K562 (cell line): ENCODE measurements at regions not wholly inside any gene's neighbourhood (a gene's known extent, or its start where the extent isn't known, plus 50 kb on each side); places are given as distances from the start of the nearest gene placed in this dataset.

Source experiments
- ATAC-seq: fragments of 200-7000 bp; cut with Tn5 transposase; 3 replicates; pipeline ENCODE4 v1.9.1; 2020; ENCODE audit warnings: moderate library complexity
- BruUV-seq: library from RNA; stranded (reverse); fragments of 400-500 nt; replicated peaks from 2 replicates; lab custom pipeline; 2021; lab: Mats Ljungman, UMichigan
- CTCF ChIA-PET: fragments of 300-600 bp; formaldehyde crosslinking; extraction: SDS; loops from one replicate; lab custom pipeline; 2021; ENCODE audit warnings: low intra/inter-chr PET ratio; lab: Yijun Ruan, JAX
- POLR2A ChIA-PET: fragments of 300-600, 350-650 bp; sonication (Branson Sonifier 250); formaldehyde crosslinking; extraction: SDS; loops from one replicate; lab custom pipeline; 2021; ENCODE audit warnings: antibody characterized with exemption, inconsistent platforms; lab: Yijun Ruan, JAX
- DNase-seq, 4 experiments: peaks; one replicate each; pipeline versions ENCODE4 v3.0.0 to v3.0.0-alpha.2; 2011 to 2018; ENCODE audit warnings: low spot score in 3 of 4, mixed read lengths in 3 of 4; ENCODE audit errors: extremely low read depth in 1 of 4
- FAIRE-seq: peaks from 2 replicates; lab custom pipeline; 2011; peaks lifted over from hg19 to GRCh38; lab: Jason Lieb, UNC
- H2AFZ ChIP-seq: 2 replicates; pipeline ENCODE4 v1.6.0; 2011; ENCODE audit warnings: low read depth, low read length, control low read depth, inconsistent platforms
- H3K27ac ChIP-seq: fragments of 200-600 bp; 3 replicates; pipeline ENCODE4 v1.8.0; 2011; ENCODE audit warnings: low read depth, mild to moderate bottlenecking, control low read depth, inconsistent platforms, low read length, moderate library complexity, mixed read lengths; ENCODE audit errors: extremely low read depth
- H3K27me3 ChIP-seq, 2 experiments: fragments of 300-600 bp in 1 of 2; 2 replicates in 1 of 2; 3 replicates in 1 of 2; pipeline versions ENCODE4 v1.6.0 to v1.8.0; 2011; ENCODE audit warnings: inconsistent platforms in 2 of 2, low read length in 2 of 2, mild to moderate bottlenecking in 1 of 2, mixed read lengths in 1 of 2, moderate library complexity in 1 of 2; ENCODE audit not compliant: control insufficient read depth in 2 of 2, insufficient read depth in 2 of 2
- H3K36me3 ChIP-seq: fragments of 300-600 bp; 3 replicates; pipeline ENCODE4 v1.8.0; 2011; ENCODE audit warnings: mild to moderate bottlenecking, low read length, inconsistent platforms; ENCODE audit not compliant: control insufficient read depth, insufficient read depth
- H3K4me1 ChIP-seq, 2 experiments: fragments of 200-600 bp in 1 of 2; replicated peaks in 1 of 2; 2 replicates in 1 of 2; 3 replicates in 1 of 2; pipeline versions ENCODE4 v1.5.1 to v1.8.0; 2011; ENCODE audit warnings: inconsistent platforms in 2 of 2, low read length in 2 of 2, mild to moderate bottlenecking in 1 of 2, mixed read lengths in 1 of 2, moderate library complexity in 1 of 2; ENCODE audit not compliant: control insufficient read depth in 2 of 2, insufficient read depth in 2 of 2
- H3K4me2 ChIP-seq: 2 replicates; pipeline ENCODE4 v1.6.1; 2011; ENCODE audit warnings: low read length, control low read depth, inconsistent platforms, mixed read lengths; ENCODE audit not compliant: insufficient read depth
- H3K4me3 ChIP-seq: fragments of 200-600 bp; sonication (generic), shearing (Covaris generic); 2 replicates; pipeline ENCODE4 v1.5.1; 2016; ENCODE audit warnings: control low read depth, inconsistent platforms
- H3K79me2 ChIP-seq: fragments of 200-600 bp; 3 replicates; pipeline ENCODE4 v1.8.0; 2011; ENCODE audit warnings: low read length, inconsistent platforms; ENCODE audit not compliant: control insufficient read depth, insufficient read depth
- H3K9ac ChIP-seq, 2 experiments: 2 replicates each; pipeline versions ENCODE4 v1.6.0 to v1.6.1; 2011; ENCODE audit warnings: low read depth in 2 of 2, low read length in 2 of 2, control low read depth in 1 of 2, inconsistent platforms in 1 of 2, mild to moderate bottlenecking in 1 of 2, mixed read lengths in 1 of 2; ENCODE audit not compliant: insufficient read depth in 1 of 2
- H3K9me1 ChIP-seq: one replicate; pipeline ENCODE4 v1.6.0; 2011; ENCODE audit warnings: inconsistent platforms, mild to moderate bottlenecking, low read length, moderate library complexity; ENCODE audit not compliant: control insufficient read depth, insufficient read depth
- H3K9me3 ChIP-seq: replicated peaks from 2 replicates; pipeline ENCODE4 v1.5.1; 2011; ENCODE audit warnings: low read depth, low read length, inconsistent platforms; ENCODE audit not compliant: control insufficient read depth, insufficient read depth
- H4K20me1 ChIP-seq: replicated peaks from 2 replicates; pipeline ENCODE4 v1.6.1; 2011; ENCODE audit warnings: low read length, inconsistent platforms, mixed read lengths; ENCODE audit not compliant: control insufficient read depth, insufficient read depth
- ASH1L ChIP-seq: fragments of 450-650 bp; IDR thresholded peaks from 2 replicates; pipeline ENCODE4 v1.6.1; 2018; ENCODE audit warnings: borderline replicate concordance, mild to moderate bottlenecking, low read depth; ENCODE audit not compliant: partially characterized antibody
- BCLAF1 ChIP-seq, 2 experiments: fragments of 450-650 bp in 1 of 2; IDR thresholded peaks; 2 replicates each; pipeline ENCODE4 v1.6.1; 2011 to 2017; ENCODE audit warnings: low read depth in 2 of 2, antibody characterized with exemption in 1 of 2, borderline replicate concordance in 1 of 2, low read length in 1 of 2, mild to moderate bottlenecking in 1 of 2, mixed read lengths in 1 of 2; ENCODE audit not compliant: control insufficient read depth in 1 of 2
- CBX2 ChIP-seq: fragments of 200-600 bp; sonication (generic); IDR thresholded peaks from one replicate; pipeline ENCODE4 v1.6.1; 2012; ENCODE audit warnings: mild to moderate bottlenecking, low read length, inconsistent platforms; ENCODE audit not compliant: insufficient read depth, poor library complexity, severe bottlenecking
- E2F1 ChIP-seq: sonication (generic); formaldehyde crosslinking; IDR thresholded peaks from 2 replicates; pipeline ENCODE4 v1.8.1; 2023; ENCODE audit warnings: mild to moderate bottlenecking, missing genetic modification reagents, moderate library complexity
- E4F1 ChIP-seq: fragments of 250-450 bp; sonication (Bioruptor Pico); IDR thresholded peaks from 2 replicates; pipeline ENCODE4 v1.5.0; 2021; ENCODE audit warnings: mild to moderate bottlenecking, borderline replicate concordance
- ID3 ChIP-seq, 2 experiments: fragments of 250-450 bp in 1 of 2; fragments of 450-650 bp in 1 of 2; sonication (Bioruptor Pico) in 1 of 2; IDR thresholded peaks; 2 replicates each; pipeline versions ENCODE4 v1.6.1 to v1.8.0; 2016 to 2021; ENCODE audit warnings: mild to moderate bottlenecking in 2 of 2, moderate library complexity in 2 of 2, missing compliant biosample characterization in 1 of 2, missing genetic modification characterization in 1 of 2
- ILF3 ChIP-seq: fragments of 450-650 bp; IDR thresholded peaks from 2 replicates; pipeline ENCODE4 v1.6.1; 2018; ENCODE audit warnings: antibody characterized with exemption, mild to moderate bottlenecking, moderate library complexity, borderline replicate concordance
- NEUROD1 ChIP-seq: fragments of 150-350 bp; IDR thresholded peaks from 2 replicates; pipeline ENCODE4 v1.6.1; 2014; ENCODE audit warnings: borderline replicate concordance, low read length, low read depth; ENCODE audit not compliant: partially characterized antibody
- ZNF146 ChIP-seq: IDR thresholded peaks from one replicate; pipeline ENCODE4 v1.6.1; 2018; ENCODE audit warnings: missing compliant biosample characterization; ENCODE audit not compliant: unreplicated experiment
- ZNF280A ChIP-seq: fragments of 450-650 bp; IDR thresholded peaks from 2 replicates; pipeline ENCODE4 v1.6.1; 2018; ENCODE audit warnings: mild to moderate bottlenecking, low read depth; ENCODE audit not compliant: partially characterized antibody
- ZNF551 ChIP-seq: fragments of 250-450 bp; sonication (Bioruptor Pico); IDR thresholded peaks from 2 replicates; pipeline ENCODE4 v1.5.0; 2021; ENCODE audit warnings: mild to moderate bottlenecking, moderate library complexity
- ZNF584 ChIP-seq: fragments of 200-800 bp; sonication (Bioruptor generic); IDR thresholded peaks from 2 replicates; pipeline ENCODE4 v1.6.1; 2016; ENCODE audit warnings: low read depth, mild to moderate bottlenecking, missing genetic modification characterization, missing compliant biosample characterization
- WGBS: fragments of 100-300 bp; shearing (Covaris generic); methylation state at CpG from one replicate; pipeline ENCODE4 v1.1.6; 2016; ENCODE audit warnings: low coverage, mixed read lengths; ENCODE audit not compliant: insufficient coverage; ENCODE audit errors: missing lambda C conversion rate; 5-methylcytosine and 5-hydroxymethylcytosine counted together
- in situ Hi-C: fragments of 300-500 bp; cut with MboI; formaldehyde crosslinking; loops from 4 replicates; pipeline ENCODE4 v1.15.0; 2018; ENCODE audit warnings: inconsistent platforms, mixed read lengths
- intact Hi-C: fragments of 100-400 bp; cut with micrococcal nuclease; formaldehyde crosslinking; loops from 2 replicates; pipeline ENCODE4 v1.14.2; 2022

- Histone ChIP-seq H3K36me3 (no peaks in the 10 kb centered on the region), H2AFZ (no peak overlapping the region), H3K79me2 (no peaks in the 10 kb centered on the region), H3K4me2 (no peak overlapping the region), H3K4me3 (no peak overlapping the region), H3K9me3 (no peaks in the 10 kb centered on the region), H4K20me1 (no peaks in the 10 kb centered on the region), H3K27ac (no peak overlapping the region), H3K27me3 (peaks cover 37 to 59% of the 10 kb centered on the region in 2 experiments), H3K4me1 (peaks cover 0 to 6% of the 10 kb centered on the region in 2 experiments; a peak in 1 of 5 replicates), H3K9me1 (no peaks in the 10 kb centered on the region), H3K9ac (no peak overlapping the region)
- ChIA-PET POLR2A (no interaction called here), CTCF (no interaction called here)
- DNase-seq (no peak), ATAC-seq (no peak), FAIRE-seq (no peak)
- intact Hi-C loops (no loop called here), in situ Hi-C loops (no loop called here)
- BruUV-seq, result no TSS peak
- under 1% methylated on average over 11 of the region's 11 CpGs for WGBS
- TF ChIP-seq ZNF280A (no peak), ZNF584 (no peak), NEUROD1 (no peak), ZNF551 (CRISPR knock-in tag) (no peak), E2F1 (CRISPR knock-in tag) (no peak), CBX2 (no peak), ASH1L (no peak), E4F1 (CRISPR knock-in tag) (no peak), ILF3 (no peak), ID3 (CRISPR knock-in tag; IDR thresholded peaks at IDR 0.05) (no peak), ID3 (tag; IDR thresholded peaks at IDR 0.05) (no peak), ZNF146 (CRISPR knock-in tag) (no peak), BCLAF1 (IDR thresholded peaks at IDR 0.05; ENCODE audit: borderline replicate concordance in 1 of 2, control insufficient read depth in 1 of 2, low read depth in 2 of 2, low read length in 1 of 2) (no peak)
Measured at GRCh38 chr2:11102466-11102865, 52.8 kb upstream of the SLC66A3 start.
